ENCODE measurements at regions not wholly inside any gene's neighbourhood (a gene's known extent, or its start where the extent isn't known, plus 50 kb on each side); places are given as distances from the start of the nearest gene placed in this dataset.

- DNase-seq (ENCODE audit: low read depth in 3 of 3, low spot score in 1 of 3): no peak
These were observed 187.5 kb upstream of the CDH11 start for GRCh38 chr16:65309354-65309753.

DNA sequence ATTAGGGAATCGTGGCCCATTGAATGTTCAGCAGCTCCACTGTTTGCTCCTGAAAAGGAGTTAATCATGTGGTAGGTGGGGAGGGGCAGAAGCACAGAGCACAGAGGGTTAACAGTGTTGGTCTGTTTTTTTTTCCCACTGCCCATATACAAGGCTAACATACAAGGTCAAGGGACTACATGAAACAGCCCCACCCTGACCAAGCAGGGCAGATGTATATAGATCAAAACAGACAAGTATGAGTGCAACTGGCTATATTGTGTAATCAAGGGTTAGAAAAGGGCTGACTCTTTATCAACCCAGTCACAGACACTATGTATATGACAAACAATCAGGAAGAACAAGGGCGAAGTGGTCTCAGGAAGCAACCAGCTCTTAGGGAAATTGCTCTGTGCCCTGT is 186.6 kb upstream of the CDH11 start:
- no peak for DNase-seq (ENCODE audit: low read depth in 3 of 3, low spot score in 1 of 3)

DNA sequence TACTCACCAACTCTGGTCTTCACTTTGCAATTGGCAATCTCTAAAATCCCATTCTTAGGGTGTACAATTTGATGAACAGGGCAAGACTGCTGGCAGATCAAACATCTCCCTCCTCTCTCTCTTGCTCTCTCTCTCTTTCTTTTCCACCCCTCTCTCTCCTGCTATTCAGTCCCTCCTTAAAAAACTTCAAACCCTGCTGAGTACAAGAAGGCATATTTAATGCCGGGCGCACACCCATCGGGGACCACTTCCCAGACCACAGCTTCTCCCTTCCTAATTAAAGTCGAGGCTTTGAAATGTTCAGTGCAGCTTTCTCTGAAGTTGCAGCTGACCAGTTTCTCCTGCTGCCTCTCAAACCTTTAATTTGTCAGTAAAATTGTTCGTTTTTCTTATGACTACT is 185.4 kb upstream of the CDH11 start:
- no peak for DNase-seq (ENCODE audit: low read depth in 3 of 3, low spot score in 1 of 3)

DNA sequence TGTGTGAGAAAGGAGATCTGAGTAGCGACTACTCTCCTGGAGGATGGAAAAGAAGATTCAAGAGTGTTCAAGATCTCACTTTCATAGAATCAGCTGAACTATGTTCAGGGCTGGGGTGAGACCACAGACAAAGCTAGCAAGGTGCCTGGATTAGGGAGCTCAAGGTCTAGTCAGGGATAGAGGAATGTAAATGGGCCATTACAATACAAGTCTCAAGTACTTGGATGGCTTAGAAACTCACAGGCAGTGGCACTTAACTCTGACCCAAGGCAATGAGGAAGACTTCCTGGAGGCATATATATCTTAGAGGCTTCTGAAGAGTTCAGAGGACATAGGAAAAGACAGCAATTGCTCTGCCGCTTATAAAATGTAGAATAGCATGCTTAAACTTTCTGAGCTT is 184.9 kb upstream of the CDH11 start:
- DNase-seq (ENCODE audit: low read depth in 3 of 3, low spot score in 1 of 3): no peak

- DNase-seq (ENCODE audit: low read depth in 3 of 3, low spot score in 1 of 3): no peak
These were observed 184.4 kb upstream of the CDH11 start for GRCh38 chr16:65306300-65306699.

DNA sequence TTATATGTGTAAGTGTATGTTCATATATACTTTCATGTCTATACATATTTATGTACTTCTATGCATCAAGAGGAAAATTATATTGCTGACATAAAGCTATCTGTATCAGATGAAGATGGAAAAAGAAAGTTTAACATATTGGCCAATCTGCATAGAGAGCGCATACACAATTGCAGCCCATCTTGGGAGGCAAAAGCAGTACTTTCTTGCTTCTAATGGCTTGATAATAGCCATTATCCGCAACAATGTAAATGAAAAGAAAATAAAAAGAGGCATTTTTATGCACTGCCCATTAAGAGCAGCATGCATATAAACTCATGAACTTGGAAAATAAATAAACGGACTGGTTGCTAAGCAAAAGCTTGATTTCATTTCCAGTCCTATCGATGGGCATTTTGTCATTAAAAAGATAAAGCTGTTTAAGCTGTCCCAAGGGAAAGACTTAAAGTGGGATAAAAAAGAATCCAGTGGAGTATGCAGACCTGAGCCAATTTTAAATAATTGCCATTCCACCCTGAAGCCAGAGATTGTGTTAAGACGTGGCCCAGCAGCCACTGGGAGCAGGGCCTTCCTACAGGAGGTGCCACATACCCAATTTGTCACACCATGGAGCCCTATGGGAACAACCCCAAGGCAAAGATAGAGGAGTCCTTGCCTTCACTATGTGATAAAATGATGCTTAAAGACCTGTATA is 183.6 kb upstream of the CDH11 start:
- DNase-seq (ENCODE audit: low read depth in 3 of 3, low spot score in 1 of 3): no peak

DNA sequence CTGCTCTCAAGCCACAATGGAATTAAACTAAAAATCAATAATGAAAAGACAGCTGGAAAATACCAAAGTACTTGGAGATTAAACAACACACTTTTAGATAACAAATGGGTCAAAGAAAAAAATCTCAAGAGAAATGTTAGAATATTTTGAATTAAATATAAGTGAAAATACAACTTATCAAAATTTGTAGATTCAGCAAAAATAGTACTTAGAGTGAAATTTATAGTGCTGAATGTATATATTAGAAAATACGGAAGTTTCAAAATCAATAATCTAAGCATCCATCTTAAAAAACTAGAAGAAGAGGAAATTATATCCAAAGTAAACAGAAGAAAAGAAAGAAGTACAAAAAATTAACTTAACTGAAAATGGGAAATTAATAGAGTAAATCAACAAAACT is 179.2 kb upstream of the CDH11 start:
- DNase-seq (ENCODE audit: low read depth in 3 of 3, low spot score in 1 of 3): no peak

DNA sequence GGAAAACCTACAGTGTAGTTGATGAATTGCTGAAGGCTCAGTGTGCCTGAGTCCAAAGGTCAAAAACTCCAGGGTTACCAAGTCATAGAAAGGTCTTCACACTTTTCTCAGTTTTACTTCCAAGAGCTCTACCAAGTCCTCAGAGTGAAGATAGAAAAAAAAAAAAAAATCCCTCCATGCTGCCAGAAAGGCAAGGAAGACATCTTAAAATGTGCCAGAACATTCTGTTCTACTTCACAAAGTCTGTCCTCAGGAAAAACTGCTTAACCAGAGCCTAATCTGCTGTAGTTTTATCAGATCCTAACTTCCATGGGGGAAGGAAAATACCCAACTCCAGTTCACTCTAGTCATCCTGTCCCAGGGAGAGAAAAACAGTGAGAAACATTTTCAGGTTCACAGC is 175.6 kb upstream of the CDH11 start:
- no peak for DNase-seq (ENCODE audit: low read depth in 3 of 3, low spot score in 1 of 3)

DNA sequence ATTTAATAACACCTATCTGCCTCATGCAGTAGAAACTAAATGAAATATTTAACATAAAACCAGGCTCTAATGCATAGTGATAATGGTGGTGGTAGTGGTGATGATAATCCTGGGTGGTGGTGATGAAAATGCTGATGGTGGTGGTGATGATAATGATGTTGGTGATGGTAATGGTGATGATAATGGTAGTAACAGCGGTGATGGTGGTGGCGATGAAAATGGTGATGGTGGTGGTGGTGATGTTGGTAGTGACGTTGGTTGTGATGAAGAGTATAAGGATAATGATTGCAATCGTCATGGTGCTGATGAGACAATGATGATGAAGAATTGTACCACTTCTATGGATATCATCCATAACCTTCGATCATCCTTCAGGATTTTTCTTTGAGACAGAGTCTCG is 173.7 kb upstream of the CDH11 start:
- DNase-seq (ENCODE audit: low read depth in 3 of 3, low spot score in 1 of 3): no peak

DNA sequence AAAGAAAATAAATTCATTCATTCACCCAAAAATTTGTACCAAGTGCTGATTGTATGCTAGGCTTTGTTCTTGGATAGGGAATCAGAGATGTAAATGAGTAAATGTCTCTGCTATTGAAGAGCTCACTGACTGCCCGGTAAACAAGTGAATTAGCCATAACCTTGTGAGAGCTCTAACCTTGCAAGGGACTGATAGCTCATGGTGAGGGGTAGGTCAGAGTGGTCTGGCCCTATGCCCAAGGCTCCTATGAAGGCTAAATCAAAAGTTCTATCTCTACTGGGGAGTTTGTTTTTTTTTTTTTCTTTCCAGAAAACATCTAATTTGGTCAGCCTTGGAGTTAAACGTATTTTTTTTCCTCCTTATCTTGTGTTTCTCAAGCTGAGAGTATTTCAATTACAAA is 172.8 kb upstream of the CDH11 start:
- no peak for DNase-seq (ENCODE audit: low read depth in 3 of 3, low spot score in 1 of 3)

DNA sequence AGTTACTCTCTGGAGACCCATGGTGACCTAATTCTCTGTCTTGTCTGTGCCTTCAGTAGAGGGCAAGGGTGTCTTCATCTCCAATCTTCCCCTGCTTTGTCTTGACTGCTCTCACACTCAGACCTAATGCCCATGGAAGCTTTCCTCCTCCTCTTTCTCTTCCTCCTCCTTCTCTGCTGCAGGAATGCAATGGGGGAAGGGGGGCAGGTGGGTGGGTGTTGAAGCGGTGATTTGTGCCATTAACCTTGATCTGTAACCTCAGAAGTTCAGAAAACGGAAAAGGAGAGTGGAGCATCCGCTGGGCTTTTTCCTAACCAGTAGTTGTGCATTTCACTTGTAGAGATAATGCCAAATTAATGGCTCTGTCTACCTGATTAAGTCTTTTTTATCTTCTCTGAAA is 172.3 kb upstream of the CDH11 start:
- DNase-seq (ENCODE audit: low read depth in 3 of 3, low spot score in 1 of 3): no peak

DNA sequence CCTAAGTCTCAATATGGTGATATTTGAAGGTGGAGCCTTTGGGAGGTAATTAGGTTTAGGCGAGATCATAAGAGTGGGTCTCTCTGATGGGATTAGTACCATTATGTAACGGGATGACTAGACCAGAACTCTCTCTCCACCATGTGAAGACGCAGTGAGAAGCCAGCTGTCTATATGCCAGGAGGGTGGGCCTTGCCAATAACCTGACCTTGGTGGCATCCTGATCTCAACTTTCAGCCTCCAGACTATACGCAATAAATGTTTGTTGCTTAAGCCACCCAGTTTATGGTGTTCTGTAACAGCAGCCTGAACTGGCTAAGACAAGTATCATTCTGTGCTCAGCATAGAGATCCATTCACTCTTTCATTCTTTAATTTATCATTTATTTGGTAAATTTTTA is 167.2 kb upstream of the CDH11 start:
- DNase-seq (ENCODE audit: low read depth in 3 of 3, low spot score in 1 of 3): no peak

DNA sequence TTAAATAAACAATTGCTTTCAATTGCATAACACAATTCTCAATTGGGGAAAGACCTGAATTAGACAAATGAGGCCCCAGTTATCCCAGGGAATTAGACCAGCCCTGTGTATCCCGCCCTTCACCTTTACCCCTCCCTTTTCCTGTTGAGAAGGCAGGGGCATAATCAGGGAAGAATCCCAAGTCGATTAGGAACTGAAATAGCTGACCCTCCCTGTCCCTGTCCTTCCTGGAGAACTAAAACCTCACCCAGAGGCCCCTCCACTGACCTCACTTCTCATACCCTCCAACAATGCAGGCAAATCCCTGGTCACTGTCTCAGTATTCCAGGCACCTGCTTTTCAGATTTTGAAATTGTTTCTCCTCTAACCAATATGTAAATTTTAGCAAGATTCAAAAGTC is 165.4 kb upstream of the CDH11 start:
- DNase-seq (ENCODE audit: low read depth in 3 of 3, low spot score in 1 of 3): no peak

DNA sequence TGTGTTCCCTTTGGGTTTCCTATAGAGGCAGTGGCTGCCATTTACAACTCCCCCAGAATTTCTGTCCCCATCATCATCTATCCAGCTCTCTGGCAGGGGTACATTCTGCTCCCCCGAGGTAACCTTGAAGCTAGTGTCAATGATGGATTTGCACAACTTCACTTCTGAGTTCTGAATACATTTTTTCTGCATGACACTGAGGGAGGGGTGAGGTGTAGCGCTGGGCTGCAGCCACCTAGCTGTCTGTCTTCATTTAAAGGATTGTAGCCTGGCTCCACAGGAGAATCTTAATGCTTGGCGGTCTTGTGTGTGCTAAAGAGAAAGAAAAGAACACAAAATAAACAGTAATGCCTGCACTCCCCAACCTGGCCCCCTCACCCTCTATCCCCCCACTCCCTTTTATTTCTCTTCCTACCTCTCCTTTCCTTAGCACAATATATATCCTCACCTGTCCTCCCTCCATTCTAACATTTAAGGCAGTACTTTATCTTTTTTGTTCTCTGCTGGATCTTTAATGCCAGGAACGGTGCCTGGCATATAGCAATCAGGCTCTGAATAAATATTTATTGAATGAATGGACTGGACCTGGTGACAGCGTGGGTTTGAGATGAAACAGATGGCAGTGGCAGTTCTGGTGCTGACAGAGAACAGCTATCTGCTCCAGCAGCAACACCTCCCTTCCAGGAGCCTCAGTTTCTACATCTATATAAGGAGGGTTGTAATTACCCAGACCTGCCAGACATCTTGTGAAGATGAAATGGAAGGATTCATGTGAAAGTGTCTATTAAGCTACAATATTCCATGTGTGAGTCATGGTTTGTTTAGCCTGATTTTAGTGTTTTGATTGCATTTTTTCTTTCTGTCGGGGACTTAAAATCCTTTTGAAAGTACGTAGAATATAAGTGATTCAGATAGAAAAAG is 163.5 kb upstream of the CDH11 start:
- no peak for DNase-seq (ENCODE audit: low read depth in 3 of 3, low spot score in 1 of 3)

DNA sequence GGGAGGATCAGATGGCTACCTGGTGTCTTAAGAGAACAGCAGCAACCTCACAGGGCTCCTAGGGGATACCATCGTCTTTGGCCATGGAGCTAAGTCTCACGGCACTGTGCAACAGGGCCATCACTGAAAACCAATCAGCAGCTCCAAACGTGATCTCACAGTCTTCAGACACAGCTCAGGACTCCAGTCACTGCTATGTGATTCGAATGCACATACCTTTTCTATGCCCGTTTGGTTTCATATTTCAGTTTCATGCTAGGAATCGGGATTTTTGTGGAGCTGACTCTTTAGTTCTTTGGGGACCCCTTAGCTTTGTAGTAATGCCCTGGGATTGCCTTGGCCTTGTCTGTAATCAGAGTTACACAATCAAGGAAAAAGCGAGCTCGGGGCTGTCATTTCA is 162.8 kb upstream of the CDH11 start:
- no peak for DNase-seq (ENCODE audit: low read depth in 3 of 3, low spot score in 1 of 3)

- no peak for DNase-seq (ENCODE audit: low read depth in 3 of 3, low spot score in 1 of 3)
These were observed 161.4 kb upstream of the CDH11 start for GRCh38 chr16:65283181-65283651.

DNA sequence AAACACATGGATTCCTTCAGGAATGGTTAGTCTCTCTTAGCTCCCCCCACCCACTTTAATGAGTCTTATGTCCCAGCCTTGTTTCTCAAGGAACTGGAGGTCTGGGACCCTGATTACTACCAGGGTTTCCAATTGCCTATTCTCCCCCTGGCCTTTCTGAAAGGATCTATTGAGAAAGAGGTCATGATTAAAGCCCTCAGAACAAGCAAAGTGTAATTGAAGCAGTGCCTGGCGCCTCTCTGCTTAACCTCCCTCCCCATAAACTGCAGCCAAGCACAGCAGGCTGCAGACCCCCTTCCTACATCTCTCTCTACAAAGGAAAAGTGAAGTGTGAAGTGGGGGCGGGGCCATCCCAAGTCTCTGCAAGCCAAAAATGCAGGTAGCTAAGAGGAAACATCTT is 159.7 kb upstream of the CDH11 start:
- no peak for DNase-seq (ENCODE audit: low read depth in 3 of 3, low spot score in 1 of 3)

DNA sequence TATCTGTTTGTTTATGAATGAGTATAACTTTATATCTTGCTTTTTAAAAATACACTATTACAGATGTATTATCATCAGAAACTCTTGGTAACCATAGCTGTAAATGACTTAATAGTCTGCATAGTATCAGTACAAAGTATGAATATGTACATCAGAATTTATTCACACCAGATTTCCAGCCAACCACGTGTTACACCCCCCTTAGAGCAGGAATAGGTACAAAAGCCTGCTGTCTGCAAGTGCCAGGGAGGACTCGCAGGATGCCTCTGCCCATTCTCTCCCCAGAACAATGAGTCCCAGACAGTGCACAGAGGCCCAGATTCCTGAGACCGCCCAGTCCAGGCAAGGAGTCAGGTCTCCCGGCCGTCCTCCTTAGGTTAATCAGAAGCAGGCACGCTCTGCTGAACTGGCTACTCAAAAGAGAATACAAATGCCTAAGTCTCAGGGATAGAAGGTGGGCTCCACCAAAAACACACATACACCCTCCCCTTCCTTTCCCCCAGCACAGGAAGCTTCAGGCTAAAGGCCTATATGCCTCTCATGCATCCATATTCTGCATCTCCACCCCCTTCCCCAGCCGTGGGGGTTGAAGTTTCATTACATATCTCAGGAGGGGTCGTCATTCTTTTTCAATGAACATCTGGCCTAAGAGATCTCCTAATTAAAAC is 159.1 kb upstream of the CDH11 start:
- DNase-seq (ENCODE audit: low read depth in 3 of 3, low spot score in 1 of 3): no peak

GRCh38 chr16:65279576-65279975 is 157.7 kb upstream of the CDH11 start:
- DNase-seq (ENCODE audit: low read depth in 3 of 3, low spot score in 1 of 3): no peak

GRCh38 chr16:65278874-65279273 is 157.0 kb upstream of the CDH11 start:
- DNase-seq (ENCODE audit: low read depth in 3 of 3, low spot score in 1 of 3): no peak

GRCh38 chr16:65274566-65274965 is 152.7 kb upstream of the CDH11 start:
- no peak for DNase-seq (ENCODE audit: low read depth in 3 of 3, low spot score in 1 of 3)
